ENCODE measurements at regions not wholly inside any gene's neighbourhood (a gene's known extent, or its start where the extent isn't known, plus 50 kb on each side); places are given as distances from the start of the nearest gene placed in this dataset.

- TF ChIP-seq ZNF414 (CRISPR knock-in tag; IDR thresholded peaks at IDR 0.05) (no peak), GTF3A (CRISPR knock-in tag; conservative IDR thresholded peaks at IDR 0.05) (no peak), ZNF343 (CRISPR knock-in tag; IDR thresholded peaks at IDR 0.05) (0 out of 2 replicates have a peak, but pooled peaks have one; percentile 37), ZNF264 (CRISPR knock-in tag; IDR thresholded peaks at IDR 0.05) (no peak), SATB2 (CRISPR knock-in tag; IDR thresholded peaks at IDR 0.05) (no peak), ZNF331 (CRISPR knock-in tag; IDR thresholded peaks at IDR 0.05) (peak; percentile 53; the same call in 1 of the 2 replicates), CAMTA2 (CRISPR knock-in tag; IDR thresholded peaks at IDR 0.05; ENCODE audit: borderline replicate concordance) (no peak), MLLT10 (CRISPR knock-in tag; IDR thresholded peaks at IDR 0.05) (no peak), BHLHE40 (IDR thresholded peaks at IDR 0.05; ENCODE audit: low read length) (0 out of 2 replicates have a peak, but pooled peaks have one; percentile 29), SAFB2 (CRISPR knock-in tag; IDR thresholded peaks at IDR 0.05; ENCODE audit: borderline replicate concordance, low read depth) (no peak), RARA (CRISPR knock-in tag; IDR thresholded peaks at IDR 0.05) (peak; percentile 57), FOXA1 (IDR thresholded peaks at IDR 0.05) (no peak), FOXA1 (CRISPR knock-in tag; IDR thresholded peaks at IDR 0.05) (0 out of 2 replicates have a peak, but pooled peaks have one; percentile 6), MIXL1 (CRISPR knock-in tag; IDR thresholded peaks at IDR 0.05) (peak; percentile 71; the same call in 1 of the 2 replicates), CBX1 (IDR thresholded peaks at IDR 0.05; ENCODE audit: low read depth) (no peak), MBNL3 (CRISPR knock-in tag; conservative IDR thresholded peaks at IDR 0.05) (no peak), SIX1 (CRISPR knock-in tag; IDR thresholded peaks at IDR 0.05; ENCODE audit: borderline replicate concordance) (0 out of 2 replicates have a peak, but pooled peaks have one; percentile 25), MAFK (conservative IDR thresholded peaks at IDR 0.05 in 1 of 2, IDR thresholded peaks at IDR 0.05 in 1 of 2; ENCODE audit: low read length in 2 of 2) (no peak), ZBTB8A (CRISPR knock-in tag; IDR thresholded peaks at IDR 0.05; ENCODE audit: borderline replicate concordance, low read depth) (no peak), BRCA1 (CRISPR knock-in tag; IDR thresholded peaks at IDR 0.05) (no peak), ZNF337 (CRISPR knock-in tag; IDR thresholded peaks at IDR 0.05; ENCODE audit: borderline replicate concordance, low read depth) (no peak)
- TF ChIP-seq, protein P1, sequence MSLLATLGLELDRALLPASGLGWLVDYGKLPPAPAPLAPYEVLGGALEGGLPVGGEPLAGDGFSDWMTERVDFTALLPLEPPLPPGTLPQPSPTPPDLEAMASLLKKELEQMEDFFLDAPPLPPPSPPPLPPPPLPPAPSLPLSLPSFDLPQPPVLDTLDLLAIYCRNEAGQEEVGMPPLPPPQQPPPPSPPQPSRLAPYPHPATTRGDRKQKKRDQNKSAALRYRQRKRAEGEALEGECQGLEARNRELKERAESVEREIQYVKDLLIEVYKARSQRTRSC (CRISPR knock-in tag; IDR thresholded peaks at IDR 0.05; ENCODE audit: low read depth), result no peak
- TF ChIP-seq, protein P2, sequence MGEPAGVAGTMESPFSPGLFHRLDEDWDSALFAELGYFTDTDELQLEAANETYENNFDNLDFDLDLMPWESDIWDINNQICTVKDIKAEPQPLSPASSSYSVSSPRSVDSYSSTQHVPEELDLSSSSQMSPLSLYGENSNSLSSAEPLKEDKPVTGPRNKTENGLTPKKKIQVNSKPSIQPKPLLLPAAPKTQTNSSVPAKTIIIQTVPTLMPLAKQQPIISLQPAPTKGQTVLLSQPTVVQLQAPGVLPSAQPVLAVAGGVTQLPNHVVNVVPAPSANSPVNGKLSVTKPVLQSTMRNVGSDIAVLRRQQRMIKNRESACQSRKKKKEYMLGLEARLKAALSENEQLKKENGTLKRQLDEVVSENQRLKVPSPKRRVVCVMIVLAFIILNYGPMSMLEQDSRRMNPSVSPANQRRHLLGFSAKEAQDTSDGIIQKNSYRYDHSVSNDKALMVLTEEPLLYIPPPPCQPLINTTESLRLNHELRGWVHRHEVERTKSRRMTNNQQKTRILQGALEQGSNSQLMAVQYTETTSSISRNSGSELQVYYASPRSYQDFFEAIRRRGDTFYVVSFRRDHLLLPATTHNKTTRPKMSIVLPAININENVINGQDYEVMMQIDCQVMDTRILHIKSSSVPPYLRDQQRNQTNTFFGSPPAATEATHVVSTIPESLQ (CRISPR knock-in tag; conservative IDR thresholded peaks at IDR 0.05), result no peak
Measured at GRCh38 chr21:15483138-15483780, 246.5 kb upstream of the USP25 start (continued).
